Fibroblast of lung (primary cell): ENCODE measurements at regions not wholly inside any gene's neighbourhood (a gene's known extent, or its start where the extent isn't known, plus 50 kb on each side); places are given as distances from the start of the nearest gene placed in this dataset.

Source experiments
- DNase-seq, 2 donors: peaks; one replicate each; pipeline versions ENCODE4 v3.0.0 to v3.0.0-alpha.2; 2010; ENCODE audit warnings: low read depth in 2 of 2
- H2AFZ ChIP-seq: 2 replicates; pipeline ENCODE4 v1.5.1; 2012; ENCODE audit warnings: low read length, control low read depth, inconsistent platforms
- H3K27ac ChIP-seq: 2 replicates; pipeline ENCODE4 v1.5.1; 2011; ENCODE audit warnings: low read length, control low read depth; ENCODE audit not compliant: insufficient read depth
- H3K27me3 ChIP-seq: 2 replicates; pipeline ENCODE4 v1.5.1; 2011; ENCODE audit warnings: mild to moderate bottlenecking, low read length; ENCODE audit not compliant: control insufficient read depth, insufficient read depth
- H3K36me3 ChIP-seq: 2 replicates; pipeline ENCODE4 v1.5.1; 2011; ENCODE audit warnings: low read length; ENCODE audit not compliant: control insufficient read depth, insufficient read depth
- H3K4me1 ChIP-seq: 2 replicates; pipeline ENCODE4 v1.5.1; 2011; ENCODE audit warnings: low read length; ENCODE audit not compliant: control insufficient read depth, insufficient read depth; ENCODE audit errors: extremely low read depth
- H3K4me2 ChIP-seq: 2 replicates; pipeline ENCODE4 v1.5.1; 2011; ENCODE audit warnings: low read length, control low read depth; ENCODE audit not compliant: insufficient read depth; ENCODE audit errors: extremely low read depth
- H3K4me3 ChIP-seq, 4 experiments: fragments of 200-600 bp in 1 of 4; sonication (generic) in 1 of 4; replicated peaks in 1 of 4; 2 replicates each; pipeline ENCODE4 v1.5.1; 2011 to 2016; ENCODE audit warnings: low read length in 4 of 4, low read depth in 3 of 4, mild to moderate bottlenecking in 3 of 4, control low read depth in 2 of 4, inconsistent platforms in 1 of 4, mixed read lengths in 1 of 4; ENCODE audit not compliant: insufficient read depth in 1 of 4; ENCODE audit errors: control extremely low read depth in 1 of 4
- H3K79me2 ChIP-seq: 2 replicates; pipeline ENCODE4 v1.5.1; 2012; ENCODE audit warnings: mild to moderate bottlenecking, low read length, inconsistent platforms; ENCODE audit not compliant: control insufficient read depth, insufficient read depth
- H3K9ac ChIP-seq: 2 replicates; pipeline ENCODE4 v1.5.1; 2011; ENCODE audit warnings: mild to moderate bottlenecking, low read length, control low read depth; ENCODE audit not compliant: insufficient read depth
- H3K9me3 ChIP-seq: 2 replicates; pipeline ENCODE4 v1.5.1; 2012; ENCODE audit warnings: low read depth, low read length; ENCODE audit not compliant: control insufficient read depth, insufficient read depth
- H4K20me1 ChIP-seq: 2 replicates; pipeline ENCODE4 v1.5.1; 2011; ENCODE audit warnings: low read length; ENCODE audit not compliant: control insufficient read depth, insufficient read depth; ENCODE audit errors: extremely low read depth
- EZH2 ChIP-seq: IDR thresholded peaks from 2 replicates; pipeline ENCODE4 v1.5.1; 2012; ENCODE audit warnings: low read length, control low read depth, mild to moderate bottlenecking; ENCODE audit errors: missing control alignments
- TF ChIP-seq, protein P1 (sequence below), 2 donors: IDR thresholded peaks in 1 of 2; conservative IDR thresholded peaks in 1 of 2; 1 replicate in 1 of 2; 2 replicates in 1 of 2; pipeline ENCODE4 v1.5.1; 2011 to 2012; ENCODE audit warnings: low read length in 2 of 2, control low read depth in 1 of 2, inconsistent platforms in 1 of 2, low read depth in 1 of 2, mild to moderate bottlenecking in 1 of 2

DNA sequence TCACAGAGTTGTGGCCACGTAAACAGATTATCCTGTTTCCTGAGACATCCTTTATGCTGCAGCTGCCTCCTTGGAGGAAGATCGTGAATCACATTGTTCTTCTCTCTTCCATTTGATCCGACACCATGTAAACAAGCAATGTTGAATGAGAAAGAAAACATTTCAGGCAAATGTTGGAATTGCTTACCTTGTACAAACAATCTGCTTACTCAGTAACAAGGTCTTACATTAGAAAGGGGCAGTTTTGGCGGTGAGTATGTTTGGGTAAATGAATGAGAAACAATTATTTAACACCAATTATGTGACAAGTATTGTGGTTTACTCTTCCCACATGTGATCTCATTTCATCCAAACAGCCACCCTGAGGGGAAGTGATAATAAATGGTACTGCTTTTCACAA lies 637.8 kb downstream of the RAB28 start:
- H3K79me2 ChIP-seq, result no peaks in the 10 kb centered on the region
- no peak overlapping the region for H3K4me2 ChIP-seq
- TF ChIP-seq, protein P1, sequence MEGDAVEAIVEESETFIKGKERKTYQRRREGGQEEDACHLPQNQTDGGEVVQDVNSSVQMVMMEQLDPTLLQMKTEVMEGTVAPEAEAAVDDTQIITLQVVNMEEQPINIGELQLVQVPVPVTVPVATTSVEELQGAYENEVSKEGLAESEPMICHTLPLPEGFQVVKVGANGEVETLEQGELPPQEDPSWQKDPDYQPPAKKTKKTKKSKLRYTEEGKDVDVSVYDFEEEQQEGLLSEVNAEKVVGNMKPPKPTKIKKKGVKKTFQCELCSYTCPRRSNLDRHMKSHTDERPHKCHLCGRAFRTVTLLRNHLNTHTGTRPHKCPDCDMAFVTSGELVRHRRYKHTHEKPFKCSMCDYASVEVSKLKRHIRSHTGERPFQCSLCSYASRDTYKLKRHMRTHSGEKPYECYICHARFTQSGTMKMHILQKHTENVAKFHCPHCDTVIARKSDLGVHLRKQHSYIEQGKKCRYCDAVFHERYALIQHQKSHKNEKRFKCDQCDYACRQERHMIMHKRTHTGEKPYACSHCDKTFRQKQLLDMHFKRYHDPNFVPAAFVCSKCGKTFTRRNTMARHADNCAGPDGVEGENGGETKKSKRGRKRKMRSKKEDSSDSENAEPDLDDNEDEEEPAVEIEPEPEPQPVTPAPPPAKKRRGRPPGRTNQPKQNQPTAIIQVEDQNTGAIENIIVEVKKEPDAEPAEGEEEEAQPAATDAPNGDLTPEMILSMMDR (conservative IDR thresholded peaks at IDR 0.05 in 1 of 2, IDR thresholded peaks at IDR 0.05 in 1 of 2; ENCODE audit: low read depth in 1 of 2, low read length in 2 of 2), result no peak
- no peak for TF ChIP-seq EZH2

GRCh38 chr4:12844141-12844540 lies 640.0 kb downstream of the RAB28 start:
- Histone ChIP-seq H3K4me1 (no peaks in the 10 kb centered on the region), H3K4me3 (no peak overlapping the region), H4K20me1 (no peaks in the 10 kb centered on the region), H3K9ac (no peak overlapping the region), H3K4me2 (no peak overlapping the region), H2AFZ (no peak overlapping the region), H3K27me3 (no peaks in the 10 kb centered on the region), H3K9me3 (no peaks in the 10 kb centered on the region), H3K36me3 (no peaks in the 10 kb centered on the region), H3K79me2 (no peaks in the 10 kb centered on the region), H3K27ac (no peak overlapping the region)
- no peak for DNase-seq
- TF ChIP-seq, protein P1 (conservative IDR thresholded peaks at IDR 0.05 in 1 of 2, IDR thresholded peaks at IDR 0.05 in 1 of 2; ENCODE audit: low read depth in 1 of 2, low read length in 2 of 2), result no peak
- TF ChIP-seq EZH2, result no peak

More for the DNA sequence above, 637.8 kb downstream of the RAB28 start:
- H3K36me3 ChIP-seq, result no peaks in the 10 kb centered on the region
- no peak overlapping the region for H3K4me3 ChIP-seq
- no peaks in the 10 kb centered on the region for H4K20me1 ChIP-seq
- H2AFZ ChIP-seq, result no peak overlapping the region
- no peaks in the 10 kb centered on the region for H3K4me1 ChIP-seq
- no peak overlapping the region for H3K27ac ChIP-seq
- DNase-seq, result no peak
- H3K9me3 ChIP-seq, result no peaks in the 10 kb centered on the region
- H3K9ac ChIP-seq, result no peak overlapping the region
- no peaks in the 10 kb centered on the region for H3K27me3 ChIP-seq

DNA sequence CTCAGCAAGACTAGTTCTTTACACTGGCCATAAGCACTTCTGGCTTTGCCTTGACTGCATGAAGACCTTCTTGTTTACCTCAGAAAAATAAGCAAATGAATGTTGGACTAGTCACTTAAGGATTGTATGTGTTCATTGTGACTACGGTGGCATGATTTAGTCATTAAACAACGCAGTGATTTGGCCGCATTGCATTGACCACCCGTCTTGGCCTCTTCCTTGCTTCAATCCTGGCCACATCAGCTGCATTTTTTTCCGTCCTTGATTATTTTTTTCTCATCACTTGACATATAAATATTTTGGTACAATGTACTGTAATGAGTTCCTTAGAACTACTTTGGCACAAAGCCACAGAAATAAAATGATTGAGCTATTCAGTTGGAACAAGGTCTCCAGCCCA lies 656.2 kb downstream of the RAB28 start:
- H3K36me3 ChIP-seq, result no peaks in the 10 kb centered on the region
- no peak for DNase-seq
- no peaks in the 10 kb centered on the region for H3K79me2 ChIP-seq
- no peak overlapping the region for H3K4me3 ChIP-seq
- no peak for TF ChIP-seq EZH2
- TF ChIP-seq, protein P1 (conservative IDR thresholded peaks at IDR 0.05 in 1 of 2, IDR thresholded peaks at IDR 0.05 in 1 of 2; ENCODE audit: low read depth in 1 of 2, low read length in 2 of 2), result no peak
- H3K4me1 ChIP-seq, result no peaks in the 10 kb centered on the region
- H2AFZ ChIP-seq, result no peak overlapping the region
- H3K4me2 ChIP-seq, result no peak overlapping the region
- no peak overlapping the region for H3K9ac ChIP-seq
- H3K27me3 ChIP-seq, result no peaks in the 10 kb centered on the region
- no peaks in the 10 kb centered on the region for H3K9me3 ChIP-seq
- H3K27ac ChIP-seq, result no peak overlapping the region
- no peaks in the 10 kb centered on the region for H4K20me1 ChIP-seq
